Smooth muscle cell (in vitro differentiated cells): ENCODE measurements at regions not wholly inside any gene's neighbourhood (a gene's known extent, or its start where the extent isn't known, plus 50 kb on each side); places are given as distances from the start of the nearest gene placed in this dataset.

ENCODE experiments used
- DNase-seq: peaks from one replicate; lab custom pipeline; 2025; ENCODE audit not compliant: unreplicated experiment; lab: John Stamatoyannopoulos, UW
- H2AFZ ChIP-seq: fragments of 200-600 bp; sonication (generic); 2 replicates; pipeline ENCODE4 v1.6.0; 2016; ENCODE audit warnings: antibody characterized with exemption, low read depth, mild to moderate bottlenecking
- H3F3A ChIP-seq: fragments of 200-600 bp; sonication (generic); 2 replicates; pipeline ENCODE4 v1.6.0; 2017; ENCODE audit warnings: antibody characterized with exemption, low read depth
- H3K27ac ChIP-seq: fragments of 200-600 bp; sonication (generic); 2 replicates; pipeline ENCODE4 v1.5.1; 2016; ENCODE audit warnings: low read depth, mild to moderate bottlenecking
- H3K27me3 ChIP-seq: fragments of 200-600 bp; sonication (generic); 2 replicates; pipeline ENCODE4 v1.6.1; 2016; ENCODE audit warnings: low read depth, mild to moderate bottlenecking
- H3K36me3 ChIP-seq: fragments of 200-600 bp; sonication (generic); 2 replicates; pipeline ENCODE4 v1.5.1; 2016; ENCODE audit warnings: low read depth
- H3K4me1 ChIP-seq: fragments of 200-600 bp; sonication (generic); 2 replicates; pipeline ENCODE4 v1.5.1; 2016; ENCODE audit warnings: low read depth
- H3K4me2 ChIP-seq: fragments of 200-600 bp; sonication (generic); 2 replicates; pipeline ENCODE4 v1.6.0; 2016; ENCODE audit warnings: mild to moderate bottlenecking
- H3K4me3 ChIP-seq: fragments of 200-600 bp; sonication (generic); 2 replicates; pipeline ENCODE4 v1.5.1; 2016; ENCODE audit warnings: mild to moderate bottlenecking
- H3K79me2 ChIP-seq: fragments of 200-600 bp; sonication (generic); 2 replicates; pipeline ENCODE4 v1.6.0; 2016; ENCODE audit warnings: low read depth, mild to moderate bottlenecking
- H3K9ac ChIP-seq: fragments of 200-600 bp; sonication (generic); 2 replicates; pipeline ENCODE4 v1.6.0; 2016; ENCODE audit warnings: low read depth
- H3K9me3 ChIP-seq: fragments of 200-600 bp; sonication (generic); replicated peaks from 2 replicates; pipeline ENCODE4 v1.5.1; 2016; ENCODE audit warnings: low read depth
- H4K20me1 ChIP-seq: fragments of 200-600 bp; sonication (generic); 2 replicates; pipeline ENCODE4 v1.6.0; 2016; ENCODE audit warnings: low read depth
- WGBS: methylation state at CpG from one replicate; pipeline ENCODE4 v1.1.7; 2016; ENCODE audit warnings: low lambda C conversion rate; 5-methylcytosine and 5-hydroxymethylcytosine counted together
- TF ChIP-seq, protein P1 (sequence below): fragments of 200-600 bp; sonication (generic); IDR thresholded peaks from 2 replicates; pipeline ENCODE4 v1.5.1; 2017; ENCODE audit warnings: borderline replicate concordance, mild to moderate bottlenecking, antibody characterized with exemption; ENCODE audit not compliant: insufficient read depth, poor library complexity, severe bottlenecking

- no peaks in the 10 kb centered on the region for H3K79me2 ChIP-seq
- no peaks in the 10 kb centered on the region for H4K20me1 ChIP-seq
- no peak overlapping the region for H3K4me3 ChIP-seq
- no peak overlapping the region for H3K9ac ChIP-seq
- H3K36me3 ChIP-seq = no peaks in the 10 kb centered on the region
- no peaks in the 10 kb centered on the region for H3F3A ChIP-seq
- H3K4me2 ChIP-seq = no peak overlapping the region
- H3K27me3 ChIP-seq = no peaks in the 10 kb centered on the region
- H3K9me3 ChIP-seq = no peaks in the 10 kb centered on the region
- TF ChIP-seq, protein P1, sequence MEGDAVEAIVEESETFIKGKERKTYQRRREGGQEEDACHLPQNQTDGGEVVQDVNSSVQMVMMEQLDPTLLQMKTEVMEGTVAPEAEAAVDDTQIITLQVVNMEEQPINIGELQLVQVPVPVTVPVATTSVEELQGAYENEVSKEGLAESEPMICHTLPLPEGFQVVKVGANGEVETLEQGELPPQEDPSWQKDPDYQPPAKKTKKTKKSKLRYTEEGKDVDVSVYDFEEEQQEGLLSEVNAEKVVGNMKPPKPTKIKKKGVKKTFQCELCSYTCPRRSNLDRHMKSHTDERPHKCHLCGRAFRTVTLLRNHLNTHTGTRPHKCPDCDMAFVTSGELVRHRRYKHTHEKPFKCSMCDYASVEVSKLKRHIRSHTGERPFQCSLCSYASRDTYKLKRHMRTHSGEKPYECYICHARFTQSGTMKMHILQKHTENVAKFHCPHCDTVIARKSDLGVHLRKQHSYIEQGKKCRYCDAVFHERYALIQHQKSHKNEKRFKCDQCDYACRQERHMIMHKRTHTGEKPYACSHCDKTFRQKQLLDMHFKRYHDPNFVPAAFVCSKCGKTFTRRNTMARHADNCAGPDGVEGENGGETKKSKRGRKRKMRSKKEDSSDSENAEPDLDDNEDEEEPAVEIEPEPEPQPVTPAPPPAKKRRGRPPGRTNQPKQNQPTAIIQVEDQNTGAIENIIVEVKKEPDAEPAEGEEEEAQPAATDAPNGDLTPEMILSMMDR = no peak
- no peaks in the 10 kb centered on the region for H3K4me1 ChIP-seq
- no peak for DNase-seq
- no peak overlapping the region for H3K27ac ChIP-seq
- H2AFZ ChIP-seq = no peak overlapping the region
Observed at GRCh38 chr3:26004172-26004571, 214.3 kb downstream of the OXSM start.

DNA sequence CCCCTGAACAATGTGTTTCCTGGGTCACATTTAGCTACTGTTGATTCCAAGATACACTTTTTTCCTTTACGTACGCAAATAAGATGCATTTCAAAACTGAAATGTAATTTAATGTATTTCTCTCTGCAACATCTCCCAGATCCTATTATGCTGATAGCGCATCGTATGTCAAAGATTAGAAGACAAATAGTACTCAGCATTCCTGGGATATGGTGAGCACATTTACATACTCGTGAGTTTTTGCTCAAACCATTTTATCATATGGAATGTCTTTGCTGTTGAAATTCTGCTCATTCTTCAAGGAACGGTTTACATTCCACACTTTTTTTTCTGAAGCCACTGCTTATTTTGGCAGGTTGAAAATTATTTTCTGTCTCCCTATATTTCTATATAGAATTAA lies 221.4 kb downstream of the OXSM start:
- 80% methylated on average over 6 of the region's 6 CpGs for WGBS
- DNase-seq = no peak
- no peaks in the 10 kb centered on the region for H3F3A ChIP-seq

GRCh38 chr3:26012241-26012745 lies 222.4 kb downstream of the OXSM start:
- Histone ChIP-seq H3K9ac (no peak overlapping the region), H3K27ac (no peak overlapping the region), H3K27me3 (no peaks in the 10 kb centered on the region), H3K36me3 (no peaks in the 10 kb centered on the region), H2AFZ (no peak overlapping the region), H4K20me1 (no peaks in the 10 kb centered on the region), H3F3A (no peaks in the 10 kb centered on the region), H3K4me3 (no peak overlapping the region), H3K4me1 (no peaks in the 10 kb centered on the region), H3K9me3 (no peaks in the 10 kb centered on the region), H3K79me2 (no peaks in the 10 kb centered on the region), H3K4me2 (no peak overlapping the region)
- no peak for DNase-seq
- 88% methylated on average over 3 of the region's 3 CpGs for WGBS
- TF ChIP-seq, protein P1 = no peak

More for the DNA sequence above, 221.4 kb downstream of the OXSM start:
- Histone ChIP-seq H3K27ac (no peak overlapping the region), H3K4me3 (no peak overlapping the region), H2AFZ (no peak overlapping the region), H3K79me2 (no peaks in the 10 kb centered on the region), H3K4me1 (no peaks in the 10 kb centered on the region), H3K4me2 (no peak overlapping the region), H3K27me3 (no peaks in the 10 kb centered on the region), H3K9me3 (no peaks in the 10 kb centered on the region), H3K36me3 (no peaks in the 10 kb centered on the region), H4K20me1 (no peaks in the 10 kb centered on the region), H3K9ac (no peak overlapping the region)
- TF ChIP-seq, protein P1 = no peak

DNA sequence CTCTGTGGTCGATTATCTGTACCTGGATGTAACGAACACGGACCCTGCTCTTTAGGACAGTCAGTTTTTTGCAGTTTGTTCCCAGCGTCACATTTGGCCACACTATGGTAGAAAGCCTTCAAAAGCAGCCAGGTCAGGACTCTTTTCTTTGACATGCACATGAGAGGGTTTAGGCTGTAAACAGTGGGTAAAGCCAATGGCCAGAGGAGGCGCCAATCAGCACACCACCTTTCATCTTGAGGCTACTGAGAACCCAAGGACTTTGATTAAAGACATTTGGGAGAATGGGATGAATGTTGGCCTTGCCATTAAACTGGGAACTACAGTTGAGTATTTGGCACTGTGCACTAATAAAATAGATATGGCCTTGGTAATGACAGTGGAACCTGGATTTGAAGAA lies 225.9 kb downstream of the OXSM start:
- WGBS = 87% methylated on average over 5 of the region's 5 CpGs
- Histone ChIP-seq H3K79me2 (no peaks in the 10 kb centered on the region), H3K4me3 (no peak overlapping the region), H3K27ac (no peak overlapping the region), H3K27me3 (no peaks in the 10 kb centered on the region), H3F3A (no peaks in the 10 kb centered on the region), H3K4me1 (no peaks in the 10 kb centered on the region), H3K9me3 (no peaks in the 10 kb centered on the region), H3K36me3 (no peaks in the 10 kb centered on the region), H3K4me2 (no peak overlapping the region), H3K9ac (no peak overlapping the region), H4K20me1 (no peaks in the 10 kb centered on the region), H2AFZ (no peak overlapping the region)
- no peak for DNase-seq
- TF ChIP-seq, protein P1 = no peak
